HG03280 (cell line): ENCODE measurements at regions not wholly inside any gene's neighbourhood (a gene's known extent, or its start where the extent isn't known, plus 50 kb on each side); places are given as distances from the start of the nearest gene placed in this dataset.
A peak's percentile ranks its signal among the peaks of the same experiment; 100 is the strongest.
"Not testable (repeated sequence)": the region's sequence is repeated elsewhere in the genome, so short reads cannot be mapped to it uniquely, and the experiment has no call there.

ENCODE experiments used
- ATAC-seq: cut with Tn5 transposase; IDR thresholded peaks from one replicate; pipeline ENCODE4 v1.9.1; 2021; ENCODE audit warnings: mild to moderate bottlenecking, moderate library complexity; ENCODE audit not compliant: unreplicated experiment

DNA sequence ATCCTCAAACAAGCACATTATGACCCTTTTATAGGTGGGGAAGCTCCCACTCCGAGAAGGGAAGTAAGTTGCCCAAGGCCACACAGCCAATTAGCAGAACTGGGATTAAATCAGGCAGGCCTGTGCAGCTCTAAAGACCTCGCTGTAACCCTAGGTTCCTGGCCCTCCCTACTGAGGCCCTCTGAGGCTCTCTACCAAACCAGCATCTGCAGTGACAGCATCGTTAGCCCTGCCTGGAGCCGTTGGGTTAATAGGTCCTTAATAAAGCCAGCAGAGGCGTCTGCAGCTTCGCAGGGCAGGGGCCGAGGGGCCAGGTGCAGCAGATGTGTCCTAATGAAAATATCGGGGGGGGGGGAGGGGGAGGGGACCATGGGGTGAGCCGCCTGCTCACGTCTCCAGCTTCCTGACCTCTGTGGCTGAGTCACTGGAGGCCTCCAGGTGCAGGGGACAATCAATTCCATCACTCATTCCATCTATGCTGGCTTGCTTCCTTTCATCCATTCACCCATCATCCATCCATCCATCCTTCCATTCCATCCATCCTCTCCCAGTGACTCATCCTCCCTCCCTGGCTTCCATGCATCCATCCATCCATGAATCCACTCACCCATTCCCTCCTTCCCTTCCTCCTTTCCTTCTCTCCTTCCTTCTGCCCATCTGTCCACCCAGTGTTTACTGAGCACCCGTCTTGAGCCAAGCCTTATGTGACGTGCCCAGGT is 203.9 kb downstream of the C9orf50 start:
- no peak for ATAC-seq

DNA sequence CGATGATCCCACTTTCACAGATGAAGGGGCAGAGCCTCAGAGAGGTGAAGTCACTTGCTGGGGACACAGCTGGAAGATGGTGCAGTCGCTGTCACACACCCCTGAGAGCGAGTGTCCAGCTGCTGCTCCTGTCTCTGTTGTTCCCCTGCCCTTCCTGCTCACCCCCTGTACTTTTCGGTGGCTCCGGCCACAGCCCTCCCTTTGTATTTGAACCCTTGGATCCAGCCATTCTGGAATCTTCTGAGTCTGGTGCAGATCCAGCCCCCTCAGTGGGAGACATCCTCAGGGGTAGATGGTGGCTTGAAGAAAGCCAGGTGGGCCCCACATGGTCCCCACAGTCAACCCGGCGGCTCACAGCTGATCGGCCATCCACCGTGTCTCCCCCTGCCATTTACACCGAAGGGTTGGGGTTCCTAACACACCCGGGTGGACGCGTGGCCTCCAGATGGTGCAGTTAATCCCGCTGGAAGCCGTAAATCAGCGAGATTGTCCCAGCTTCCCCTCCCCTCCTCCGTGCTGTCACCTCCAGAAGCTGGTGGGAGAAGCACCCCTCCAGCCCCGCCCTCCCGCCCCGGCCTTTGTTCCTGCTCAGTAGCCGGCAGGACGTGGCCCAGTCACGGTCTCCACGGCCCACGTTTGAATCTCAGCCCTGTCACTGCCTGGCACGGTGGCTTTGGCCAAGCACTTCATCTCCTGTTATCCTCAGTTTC is 204.8 kb downstream of the C9orf50 start:
- ATAC-seq, result no peak

DNA sequence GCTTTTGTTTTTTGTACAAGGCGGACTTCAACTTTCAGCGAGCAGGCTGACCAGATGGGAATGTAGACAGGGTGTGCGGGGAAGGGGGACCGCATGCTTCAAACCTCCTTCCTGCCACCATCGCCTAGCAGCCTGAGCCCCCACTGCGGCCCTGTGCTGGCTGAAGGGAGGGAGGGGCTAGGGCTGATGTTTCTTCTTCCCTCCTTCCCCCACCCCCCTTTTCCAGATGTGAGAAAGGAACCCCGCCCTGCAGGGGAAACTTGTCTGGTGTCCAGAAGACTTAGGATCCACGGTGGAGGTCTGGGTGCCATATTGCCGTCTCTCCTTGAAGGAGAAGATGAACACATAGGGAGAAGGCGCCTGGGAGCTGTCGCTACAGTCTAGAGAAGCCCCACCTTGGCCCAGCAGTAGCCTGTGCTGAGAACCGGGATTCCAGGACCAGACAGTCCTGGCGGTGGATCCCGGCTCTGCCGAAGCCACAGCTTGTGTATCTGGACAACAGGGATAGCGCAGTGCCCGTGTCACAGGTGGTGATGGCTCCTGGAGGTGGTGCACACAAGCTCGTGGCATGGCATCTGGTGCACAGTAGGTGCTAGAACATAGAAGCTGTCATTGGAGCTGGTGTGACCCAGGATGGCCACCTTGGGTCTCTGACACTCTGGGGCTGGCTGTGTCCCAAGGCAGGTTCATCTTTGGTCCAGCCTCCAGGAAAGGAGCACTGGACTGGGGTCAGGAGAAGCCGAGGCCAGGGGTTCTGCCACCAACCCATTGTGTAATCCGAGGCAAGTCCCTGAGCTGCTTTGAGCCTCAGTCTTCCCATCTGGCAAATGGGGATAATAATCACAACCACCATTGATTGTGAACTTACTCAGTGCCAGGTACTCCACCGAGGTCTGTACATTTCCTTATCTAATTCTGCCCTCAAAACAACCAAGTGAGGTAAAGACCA is 205.6 kb downstream of the C9orf50 start:
- no peak for ATAC-seq

DNA sequence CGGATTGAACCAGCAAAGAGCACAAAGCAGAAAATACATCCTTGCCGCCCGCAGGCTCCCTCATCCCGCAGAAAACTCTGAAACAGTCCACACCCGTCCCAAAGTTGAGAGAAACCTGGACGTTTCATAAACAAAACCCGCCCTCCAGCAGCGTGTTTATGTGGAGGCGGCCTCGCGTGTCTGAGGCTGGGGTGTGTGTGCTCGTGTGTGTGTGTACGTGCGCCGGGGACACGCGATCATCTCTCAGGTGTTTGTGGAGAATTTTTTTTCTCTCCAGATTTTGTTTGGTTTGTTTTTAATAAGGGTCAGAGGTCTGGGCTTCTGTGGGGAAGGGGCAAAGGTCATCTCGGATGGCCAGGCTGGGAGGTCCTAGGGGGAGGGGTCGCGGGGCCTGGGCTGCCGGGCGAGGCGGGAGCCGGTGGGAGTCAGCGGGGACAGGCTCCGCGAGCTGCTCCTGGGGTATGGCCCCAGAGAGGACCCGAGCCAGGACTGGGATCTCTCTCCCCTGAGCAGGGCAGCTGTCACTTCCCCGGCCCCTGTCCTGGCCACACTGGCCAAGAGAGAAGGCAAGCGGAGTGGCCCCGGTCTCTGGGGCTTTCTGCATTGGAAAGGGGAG is 206.4 kb downstream of the C9orf50 start:
- no peak for ATAC-seq

DNA sequence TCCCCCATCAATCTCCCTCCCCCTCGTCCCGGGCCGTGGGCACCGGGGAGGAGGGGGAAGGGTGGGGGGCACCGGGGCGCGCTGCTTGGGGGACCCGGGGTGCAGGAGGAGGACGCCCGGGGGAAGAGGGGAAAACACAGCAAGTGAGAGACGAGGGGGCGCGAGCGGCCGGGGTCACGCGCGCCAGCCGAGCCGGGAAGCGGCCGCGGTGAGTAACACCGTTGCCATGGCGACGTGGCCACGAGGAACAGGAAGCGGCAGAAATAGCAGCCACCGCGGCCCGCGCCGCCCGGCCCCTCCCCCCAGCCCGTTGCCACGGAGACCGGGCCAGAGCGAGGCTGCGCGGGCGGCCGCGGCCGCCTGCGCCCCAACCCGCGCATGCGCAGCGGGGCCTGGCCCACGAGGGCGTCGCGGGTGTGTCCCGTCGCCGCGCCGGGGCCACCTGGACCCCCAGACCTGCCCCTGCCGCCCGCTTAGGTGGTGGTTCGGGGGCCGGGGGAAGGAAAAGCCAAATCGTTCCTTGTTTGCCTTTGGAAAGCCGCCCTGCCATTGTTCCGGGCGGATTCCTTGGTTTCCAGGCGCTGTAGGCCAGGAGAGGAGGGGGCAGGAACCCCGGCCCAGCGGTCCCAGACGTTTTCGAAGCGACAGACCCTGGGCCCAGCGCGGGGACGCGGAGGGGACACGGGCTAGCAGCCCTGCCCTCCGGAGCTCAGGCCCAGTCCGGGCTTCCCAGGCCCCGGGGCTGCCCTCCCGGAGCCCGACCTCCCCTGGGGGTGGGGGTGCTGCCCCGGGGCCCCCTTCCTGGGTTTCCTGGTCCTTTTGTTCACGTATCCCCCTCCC is 207.1 kb downstream of the C9orf50 start:
- peak; percentile 88 for ATAC-seq

DNA sequence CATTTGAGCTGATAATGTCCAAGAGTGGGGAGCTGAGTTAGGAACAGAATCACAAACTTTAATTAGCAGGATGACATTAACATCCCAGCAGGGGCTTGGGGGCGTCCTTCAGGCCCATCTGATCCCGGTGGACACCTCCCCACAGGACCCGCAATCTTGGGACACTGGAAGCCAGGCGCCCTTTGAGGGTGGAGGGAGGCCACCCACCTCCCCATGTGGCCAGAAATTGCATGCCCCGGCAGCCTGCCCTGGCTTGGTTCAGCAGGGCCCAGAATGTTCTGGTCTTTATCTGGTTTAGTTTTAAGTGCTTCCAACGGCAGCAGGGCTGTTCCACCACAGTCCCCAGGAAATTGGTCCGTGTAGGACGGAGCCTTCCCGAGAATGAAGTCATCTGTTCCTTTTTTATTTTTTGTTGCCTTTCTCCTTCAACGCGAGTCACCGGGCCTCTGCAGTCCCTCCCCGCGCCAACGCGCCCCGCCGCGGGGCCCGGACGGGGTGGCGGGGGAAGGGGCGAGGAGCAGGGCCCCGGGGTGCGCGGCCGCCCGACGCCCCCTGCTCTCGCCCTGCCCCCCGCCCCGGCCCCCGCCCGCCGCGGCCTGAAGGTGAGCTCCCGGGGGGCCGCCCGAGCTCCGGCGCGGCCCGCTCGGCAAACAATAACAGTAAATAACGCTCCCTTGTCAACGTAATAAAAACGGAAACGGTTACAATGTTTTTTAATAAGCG is 207.9 kb downstream of the C9orf50 start:
- ATAC-seq, result peak; percentile 23

DNA sequence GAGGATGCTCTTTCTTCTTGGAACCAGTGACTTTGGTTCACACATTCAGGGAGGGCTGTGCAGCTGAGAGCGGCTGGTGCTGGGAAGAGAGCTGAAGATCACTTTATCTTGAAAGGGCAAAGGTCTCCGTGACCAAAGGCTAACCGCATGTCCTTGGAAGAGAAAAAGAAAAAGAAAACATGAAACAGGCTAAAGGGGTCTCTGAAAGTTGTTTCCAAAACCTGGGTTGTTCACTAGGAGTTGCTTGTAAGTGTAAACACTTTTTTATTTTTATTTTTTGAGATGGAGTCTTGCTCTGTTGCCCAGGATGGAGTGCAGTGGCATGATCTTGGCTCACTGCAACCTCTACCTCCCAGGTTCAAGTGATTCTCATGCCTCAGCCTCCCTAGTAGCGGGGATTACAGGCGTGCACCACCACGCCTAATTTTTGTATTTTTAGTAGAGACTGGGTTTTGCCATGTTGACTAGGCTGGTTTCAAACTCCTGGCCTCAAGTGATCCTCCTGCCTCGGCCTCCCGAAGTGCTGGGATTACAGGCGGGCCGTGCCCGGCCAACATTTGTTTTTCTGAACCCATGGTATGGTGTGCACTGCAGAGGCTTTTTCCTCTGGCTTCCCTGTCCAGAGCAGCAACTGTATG is 208.6 kb downstream of the C9orf50 start:
- not testable (repeated sequence) for ATAC-seq

DNA sequence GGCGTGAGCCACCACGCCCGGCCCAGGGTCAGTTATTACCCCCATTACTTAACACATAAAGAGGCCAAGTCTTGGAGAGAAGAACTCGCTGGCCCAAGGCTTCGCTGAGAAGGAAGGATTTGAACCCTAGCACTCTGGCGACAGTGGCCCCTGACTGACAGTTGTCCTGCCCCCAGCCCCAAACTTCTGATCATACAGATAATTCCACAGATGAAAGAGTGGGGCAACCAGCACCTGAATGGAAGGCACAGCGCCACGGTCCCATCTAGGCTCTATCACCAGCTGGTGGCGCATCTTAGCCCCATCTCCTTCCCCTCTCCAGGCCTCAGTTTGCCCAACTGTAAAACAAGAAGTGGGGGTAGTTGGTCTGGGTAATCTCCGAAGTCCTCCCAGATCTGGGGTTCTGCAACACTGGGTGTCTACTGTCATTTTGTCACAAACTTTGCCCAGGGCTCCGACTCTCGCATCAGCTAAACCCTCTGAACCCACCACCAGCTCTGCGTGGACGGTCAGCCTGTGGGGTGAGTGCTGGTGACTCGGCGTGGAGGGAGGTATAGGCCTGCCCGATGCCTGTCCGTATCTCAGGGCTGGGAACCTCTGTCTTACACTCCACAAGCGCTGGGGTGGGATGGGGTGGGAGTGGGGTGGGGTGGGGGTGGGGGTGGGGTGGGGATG is 209.3 kb downstream of the C9orf50 start:
- ATAC-seq, result no peak

DNA sequence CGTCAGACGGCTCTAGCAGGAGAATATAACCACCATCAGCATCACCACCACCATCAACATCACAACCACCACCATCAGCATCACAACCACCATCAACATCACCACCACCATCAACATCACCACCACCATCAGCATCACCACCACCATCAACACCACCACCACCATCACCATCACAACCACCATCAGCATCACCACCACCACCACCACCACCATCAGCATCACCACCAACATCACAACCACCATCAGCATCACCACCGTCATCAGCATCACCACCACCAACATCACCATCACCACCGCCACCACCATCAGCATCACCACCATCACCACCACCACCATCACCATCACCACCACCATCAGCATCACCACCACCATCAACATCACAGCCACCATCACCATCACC is 210.7 kb downstream of the C9orf50 start:
- ATAC-seq, result no peak

DNA sequence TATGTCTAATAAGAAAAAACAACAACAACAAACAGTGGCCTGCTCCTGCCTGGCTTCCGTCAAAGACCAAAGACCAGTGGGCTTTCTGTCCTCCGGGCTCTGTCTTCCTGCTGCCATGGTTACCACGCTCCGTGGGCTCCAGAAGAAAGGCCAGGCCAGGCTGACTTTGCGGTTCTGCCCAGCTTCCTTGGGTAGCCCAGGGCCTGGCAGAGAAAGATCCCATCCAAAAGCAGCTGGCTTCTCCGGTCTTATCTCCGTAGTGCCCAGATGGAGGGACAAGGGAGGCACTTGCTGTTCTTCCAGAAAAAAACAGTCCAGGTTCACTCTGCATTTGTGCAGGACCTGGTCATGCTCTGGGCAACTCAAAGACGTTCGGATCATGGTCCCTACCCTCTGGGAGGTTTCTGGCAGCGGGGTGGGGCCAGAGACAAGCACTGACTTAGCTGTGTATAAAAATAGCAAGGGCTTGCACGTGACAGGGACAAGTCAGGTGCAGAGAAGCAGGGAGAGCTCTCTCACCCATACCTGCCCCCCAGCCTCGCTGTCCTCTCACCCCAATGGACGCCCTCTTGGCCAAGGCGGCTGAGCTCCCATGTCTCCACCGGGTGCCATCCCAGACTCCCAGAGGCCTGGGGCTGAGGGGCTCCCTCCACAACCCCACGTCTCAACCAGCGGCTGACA is 212.2 kb downstream of the C9orf50 start:
- ATAC-seq, result no peak

DNA sequence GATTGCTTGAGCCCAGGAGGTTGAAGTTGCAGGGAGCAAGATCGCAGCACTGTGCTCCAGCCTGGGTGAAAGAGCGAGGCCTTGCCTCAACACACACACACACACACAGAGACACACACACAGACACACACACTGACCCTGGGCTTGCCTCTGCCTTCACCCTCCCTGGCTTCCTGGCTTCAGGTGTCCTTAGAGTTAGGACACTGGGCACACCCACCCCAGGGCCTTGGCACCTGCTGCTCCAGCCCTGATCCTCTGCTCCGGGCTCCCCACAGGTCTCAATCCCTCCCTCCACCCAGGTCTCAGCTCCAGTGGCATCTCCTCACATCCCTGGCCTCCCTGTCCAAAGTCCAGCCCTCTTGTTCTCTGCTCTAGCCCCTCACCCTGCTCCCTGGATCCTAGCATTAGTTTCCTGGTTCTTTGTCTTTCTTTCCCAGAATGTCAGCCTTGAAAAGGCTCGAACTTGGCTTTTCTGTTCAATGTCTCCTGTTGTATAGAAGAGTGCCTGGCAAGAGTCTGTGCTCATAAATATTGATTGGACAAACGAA is 212.9 kb downstream of the C9orf50 start:
- ATAC-seq, result no peak

DNA sequence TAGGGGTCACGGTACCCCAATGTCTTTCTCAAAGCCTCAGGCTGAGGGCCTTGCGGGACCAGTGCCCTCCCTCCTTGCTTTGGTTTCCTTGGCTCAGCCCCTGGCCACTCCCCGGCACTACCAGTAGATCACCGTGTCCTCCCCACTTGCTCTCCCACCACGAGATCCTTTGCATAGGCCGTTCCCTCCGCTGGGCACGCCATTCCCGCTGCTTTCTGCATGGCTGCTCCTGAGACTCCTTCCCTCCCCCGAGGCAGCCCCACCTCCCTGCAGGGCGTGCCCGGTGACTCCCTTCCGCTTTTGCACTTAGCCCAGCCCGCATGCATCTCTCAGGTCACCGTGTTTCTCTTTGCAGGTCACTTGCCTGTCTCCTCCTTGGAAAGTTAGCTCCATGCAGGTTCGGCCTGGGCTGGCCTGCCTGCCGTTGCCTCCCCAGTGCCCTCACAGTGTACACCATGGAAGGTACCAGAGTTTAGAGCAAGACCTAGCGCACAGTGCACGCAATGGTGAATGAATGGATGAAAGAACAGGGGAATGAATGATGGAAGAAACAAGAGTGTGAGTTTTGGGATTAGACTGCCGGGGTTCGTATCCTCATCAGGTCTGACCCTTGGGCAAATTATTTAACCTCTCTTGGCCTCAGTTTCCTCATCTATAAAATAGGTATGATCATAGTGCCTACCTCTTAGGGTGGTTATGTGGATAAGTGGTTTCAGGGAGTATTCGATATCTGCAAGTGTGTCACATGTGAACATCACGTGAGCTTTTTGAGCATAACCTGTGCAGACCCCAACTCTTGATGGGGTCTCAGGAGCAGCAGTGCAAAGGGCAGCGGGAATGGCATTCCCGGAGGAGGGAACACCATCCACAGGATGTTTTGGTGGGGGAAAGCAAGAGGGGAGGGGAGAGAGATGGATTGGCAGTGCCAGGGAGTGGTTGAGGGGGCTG is 214.3 kb downstream of the C9orf50 start:
- ATAC-seq, result no peak

DNA sequence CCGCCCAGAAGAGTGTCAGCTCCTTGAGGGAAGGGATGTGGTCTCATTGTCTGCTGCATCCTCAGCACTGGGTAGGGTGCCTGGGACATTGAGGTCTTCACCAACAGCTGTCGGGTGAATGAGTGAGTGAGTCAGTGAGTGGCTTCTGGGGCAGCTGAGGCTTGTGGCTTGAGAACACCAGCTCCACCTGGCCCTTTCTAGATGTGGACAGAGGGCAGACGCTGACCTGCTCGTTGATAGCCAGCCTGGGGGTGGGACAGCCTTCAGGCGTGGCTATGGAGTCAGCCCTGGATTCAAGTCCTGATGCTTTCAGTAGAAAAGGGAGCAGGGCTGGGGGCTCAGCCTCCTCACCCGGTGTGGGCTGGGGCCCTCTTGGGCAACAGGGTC is 215.1 kb downstream of the C9orf50 start:
- ATAC-seq, result no peak

DNA sequence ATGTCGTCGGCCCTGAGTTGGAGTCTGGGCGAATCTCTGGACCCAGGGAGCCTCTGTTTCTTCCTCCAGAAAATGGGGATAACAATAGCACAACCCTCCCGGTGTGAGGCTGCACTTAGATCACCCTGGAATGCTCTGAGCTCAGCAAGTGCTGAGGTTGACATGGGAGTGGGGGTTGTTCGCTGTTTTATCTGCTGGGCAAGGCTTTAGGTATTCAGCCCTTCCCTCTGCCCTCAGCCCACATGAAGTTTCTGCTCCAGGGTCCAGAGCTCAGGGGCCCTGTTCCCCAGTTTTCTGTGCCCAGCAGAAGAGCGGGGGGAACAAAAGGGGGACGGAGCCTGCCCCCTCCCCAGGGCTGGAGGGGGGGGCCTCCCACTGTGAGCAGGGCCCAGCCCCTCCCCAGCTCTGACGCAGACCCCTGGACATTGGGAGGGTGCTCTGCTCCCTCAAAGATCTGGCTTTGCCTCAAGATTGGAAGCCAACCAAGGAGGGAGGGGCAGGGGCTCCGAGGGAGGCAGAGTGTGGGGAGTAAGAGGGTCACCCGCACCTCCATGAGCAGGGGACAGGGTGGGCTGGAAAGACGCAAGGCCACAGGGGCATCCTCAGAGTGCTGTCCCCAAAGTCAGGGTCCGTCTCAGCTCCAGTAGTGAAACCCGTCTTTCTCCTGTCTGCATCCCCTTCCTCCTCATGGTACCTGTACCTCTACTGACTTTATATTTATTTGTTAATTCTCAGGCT is 215.6 kb downstream of the C9orf50 start:
- ATAC-seq, result no peak

DNA sequence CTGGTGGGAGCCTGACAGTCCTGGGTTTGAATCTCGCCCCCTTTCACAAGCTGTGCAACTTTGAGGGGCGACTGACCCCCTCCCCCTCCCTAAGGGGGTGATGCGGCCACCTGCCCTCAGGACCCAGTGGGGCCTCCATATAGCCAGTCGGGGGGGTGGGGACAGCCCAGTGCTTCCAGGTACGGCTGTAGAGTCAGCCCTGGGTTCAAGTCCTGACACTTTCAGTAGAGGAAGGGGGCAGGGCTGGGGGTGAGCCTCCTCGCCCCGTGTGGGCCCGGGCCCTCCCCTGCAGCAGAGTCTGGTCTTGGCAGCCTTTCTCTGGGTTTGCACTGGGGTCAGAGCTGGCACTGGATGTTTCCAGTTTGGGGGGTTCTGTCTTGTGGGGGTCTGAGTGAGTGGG is 216.3 kb downstream of the C9orf50 start:
- ATAC-seq, result no peak
